Activated T-cell treated with anti-CD3 and anti-CD28 coated beads, Interleukin-2, amount 50 U/mL, for 4 hours (primary cell): ENCODE measurements at regions not wholly inside any gene's neighbourhood (a gene's known extent, or its start where the extent isn't known, plus 50 kb on each side); places are given as distances from the start of the nearest gene placed in this dataset.

Source experiments
- ATAC-seq, 2 donors: fragments of 200-7000 bp; cut with Tn5 transposase; one replicate each; pipeline ENCODE4 v1.10.0; 2021
- DNase-seq: peaks from one replicate; pipeline ENCODE4 v3.0.0-alpha.2; 2020
- H3K27me3 Mint-ChIP-seq: one replicate; pipeline ENCODE4 v1.8.0; 2021; ENCODE audit warnings: low read depth, mixed read lengths
- H3K36me3 Mint-ChIP-seq: one replicate; pipeline ENCODE4 v1.8.0; 2022; ENCODE audit warnings: mixed read lengths; ENCODE audit not compliant: insufficient read depth
- H3K4me1 Mint-ChIP-seq: one replicate; pipeline ENCODE4 v1.8.0; 2021; ENCODE audit warnings: low read depth, mixed read lengths
- H3K4me3 Mint-ChIP-seq: one replicate; pipeline ENCODE4 v1.8.0; 2021; ENCODE audit warnings: mild to moderate bottlenecking, moderate library complexity, mixed read lengths
- H3K9me3 Mint-ChIP-seq: one replicate; pipeline ENCODE4 v1.8.0; 2021; ENCODE audit warnings: mixed read lengths

DNA sequence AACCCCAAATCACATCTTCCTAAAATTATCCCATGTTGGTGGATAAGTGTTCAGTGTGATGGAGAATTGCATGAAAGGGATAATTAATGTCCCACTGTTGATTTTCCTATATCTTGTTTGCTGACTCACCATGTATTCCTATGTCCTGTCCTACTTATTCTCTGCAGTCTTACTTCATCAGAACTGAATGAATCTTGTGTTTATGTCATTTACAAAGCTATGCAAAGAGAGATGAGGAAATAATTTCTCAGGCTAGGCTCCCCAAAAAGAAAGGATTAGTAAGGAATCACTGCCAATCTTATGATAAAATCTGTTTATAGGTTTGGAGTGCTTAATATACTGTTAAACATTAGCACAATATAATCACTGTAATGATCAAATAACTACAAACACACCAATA lies 360.8 kb downstream of the CRPPA start:
- no peak for ATAC-seq
- H3K4me3 Mint-ChIP-seq, result no peak overlapping the region
- no peak for DNase-seq
- no peaks in the 10 kb centered on the region for H3K27me3 Mint-ChIP-seq
- H3K36me3 Mint-ChIP-seq, result no peaks in the 10 kb centered on the region
- H3K9me3 Mint-ChIP-seq, result no peaks in the 10 kb centered on the region
- peaks cover 3% of the 10 kb centered on the region for H3K4me1 Mint-ChIP-seq

DNA sequence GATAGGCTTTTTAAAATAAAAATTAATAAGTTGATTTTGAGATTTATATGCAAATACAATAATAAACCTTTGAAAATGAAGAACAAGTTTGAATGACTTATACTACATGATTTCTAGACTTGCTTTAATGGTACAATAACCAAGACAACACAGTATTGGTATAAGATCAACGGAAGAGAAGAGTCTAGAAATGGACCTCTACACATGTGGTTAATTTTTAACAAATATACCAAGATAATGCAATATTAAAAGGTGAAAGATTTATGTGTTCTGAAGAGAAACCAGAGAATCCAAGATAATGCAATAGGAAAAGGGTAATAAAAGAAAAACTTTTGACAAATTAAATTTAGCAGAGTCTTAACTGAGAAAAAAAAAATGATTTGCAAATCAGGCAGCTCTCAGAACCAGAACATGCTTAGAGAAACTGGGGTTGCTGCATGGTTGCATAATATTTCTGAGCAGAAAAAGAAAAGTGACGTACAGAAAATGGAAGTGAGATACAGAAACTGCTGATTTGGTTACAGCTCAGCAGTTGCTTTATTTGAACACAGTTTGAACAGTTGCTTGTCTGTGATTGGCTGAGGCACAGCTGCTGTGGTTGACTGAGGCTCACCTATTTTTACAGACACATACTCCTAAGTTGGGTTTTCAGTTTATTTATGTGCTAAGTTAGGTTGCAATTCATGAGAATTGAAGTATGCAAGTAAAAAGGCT lies 365.9 kb downstream of the CRPPA start:
- Mint-ChIP-seq H3K4me3 (no peak overlapping the region), H3K9me3 (no peaks in the 10 kb centered on the region), H3K4me1 (no peaks in the 10 kb centered on the region), H3K27me3 (no peaks in the 10 kb centered on the region), H3K36me3 (no peaks in the 10 kb centered on the region)
- DNase-seq (no peak), ATAC-seq (no peak)

GRCh38 chr7:16051561-16052255 lies 365.2 kb upstream of the MEOX2 start:
- no peak overlapping the region for H3K4me3 Mint-ChIP-seq
- H3K4me1 Mint-ChIP-seq, result no peaks in the 10 kb centered on the region
- no peaks in the 10 kb centered on the region for H3K36me3 Mint-ChIP-seq
- no peaks in the 10 kb centered on the region for H3K27me3 Mint-ChIP-seq
- DNase-seq (no peak), ATAC-seq (no peak)
- no peaks in the 10 kb centered on the region for H3K9me3 Mint-ChIP-seq

GRCh38 chr7:16046041-16046440 lies 359.6 kb upstream of the MEOX2 start:
- no peak overlapping the region for H3K4me3 Mint-ChIP-seq
- H3K9me3 Mint-ChIP-seq, result peaks cover 5% of the 10 kb centered on the region
- H3K4me1 Mint-ChIP-seq, result no peaks in the 10 kb centered on the region
- DNase-seq (no peak), ATAC-seq (no peak)
- no peaks in the 10 kb centered on the region for H3K36me3 Mint-ChIP-seq
- H3K27me3 Mint-ChIP-seq, result no peaks in the 10 kb centered on the region

DNA sequence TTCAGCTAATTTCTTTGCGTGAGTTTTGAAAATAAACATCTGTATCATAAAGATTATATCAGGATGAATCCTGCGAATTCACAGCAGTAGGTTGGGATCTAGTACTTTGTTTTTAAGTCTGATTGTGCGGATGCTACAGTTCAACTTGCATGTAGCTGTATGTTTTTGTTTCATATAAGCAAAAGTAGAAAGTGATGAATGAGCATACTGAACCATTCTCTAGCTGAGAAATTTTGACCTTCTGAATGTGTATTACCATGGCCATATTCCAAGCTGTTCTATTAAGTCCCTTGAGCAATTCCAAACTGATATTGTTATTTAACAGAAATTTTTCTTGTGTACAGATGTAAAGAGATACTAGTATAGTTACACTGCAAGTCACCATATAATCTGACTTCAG lies 358.8 kb upstream of the MEOX2 start:
- no peak for DNase-seq
- Mint-ChIP-seq H3K4me3 (no peak overlapping the region), H3K27me3 (no peaks in the 10 kb centered on the region), H3K4me1 (no peaks in the 10 kb centered on the region), H3K36me3 (no peaks in the 10 kb centered on the region), H3K9me3 (peaks cover 5% of the 10 kb centered on the region)
- ATAC-seq, result no peak

GRCh38 chr7:16044645-16045044 lies 358.2 kb upstream of the MEOX2 start:
- no peaks in the 10 kb centered on the region for H3K4me1 Mint-ChIP-seq

DNA sequence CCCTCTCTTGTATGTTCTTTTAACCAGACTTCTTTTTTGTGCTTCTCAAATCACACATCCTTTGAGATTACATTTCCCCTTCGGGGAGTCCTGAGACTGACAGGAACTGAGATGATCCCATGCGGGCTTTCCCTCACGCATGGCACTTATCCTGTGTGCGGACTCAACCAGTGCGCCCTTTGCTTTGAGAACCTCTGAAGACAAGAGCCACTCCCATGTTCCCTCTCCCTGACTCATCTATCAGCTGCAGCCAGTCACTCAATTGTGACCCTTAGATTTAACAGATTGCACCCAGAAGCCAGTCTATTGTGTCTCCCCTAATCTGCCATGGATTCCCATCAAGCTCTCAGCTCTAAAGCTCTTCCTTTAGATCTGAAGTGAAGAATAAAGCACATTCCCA lies 353.9 kb upstream of the MEOX2 start:
- no peaks in the 10 kb centered on the region for H3K27me3 Mint-ChIP-seq
- no peak for ATAC-seq
- H3K4me3 Mint-ChIP-seq, result no peak overlapping the region

More at GRCh38 chr7:16044645-16045044, 358.2 kb upstream of the MEOX2 start:
- no peaks in the 10 kb centered on the region for H3K36me3 Mint-ChIP-seq
- no peak overlapping the region for H3K4me3 Mint-ChIP-seq
- H3K27me3 Mint-ChIP-seq, result no peaks in the 10 kb centered on the region
- DNase-seq (no peak), ATAC-seq (no peak)
- peaks cover 5% of the 10 kb centered on the region for H3K9me3 Mint-ChIP-seq

GRCh38 chr7:16038906-16039305 lies 352.4 kb upstream of the MEOX2 start:
- Mint-ChIP-seq H3K9me3 (peaks cover 9% of the 10 kb centered on the region), H3K4me1 (no peaks in the 10 kb centered on the region), H3K36me3 (no peaks in the 10 kb centered on the region), H3K27me3 (no peaks in the 10 kb centered on the region), H3K4me3 (no peak overlapping the region)
- no peak for ATAC-seq
- no peak for DNase-seq

More for the DNA sequence above, 353.9 kb upstream of the MEOX2 start:
- Mint-ChIP-seq H3K36me3 (no peaks in the 10 kb centered on the region), H3K4me1 (no peaks in the 10 kb centered on the region), H3K9me3 (peaks cover 9% of the 10 kb centered on the region)
- no peak for DNase-seq

DNA sequence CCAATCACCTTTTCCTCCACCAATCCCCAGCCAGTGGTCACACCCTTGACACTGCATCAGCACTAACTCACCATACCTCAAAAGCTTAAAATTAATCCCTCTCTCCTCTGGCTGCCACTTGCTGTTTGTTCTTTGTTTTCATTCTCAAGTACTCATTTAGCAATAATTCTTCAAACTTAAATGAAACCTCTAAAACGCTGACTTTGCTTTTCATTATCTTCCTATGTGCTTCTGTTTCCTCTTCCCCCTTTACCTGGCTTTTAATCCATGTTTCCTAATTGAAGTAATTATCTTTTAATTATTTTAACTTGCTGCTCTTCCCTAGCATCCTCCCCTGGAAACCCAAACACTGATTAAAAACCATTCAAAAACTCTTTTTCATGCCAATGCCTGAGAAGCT lies 348.9 kb upstream of the MEOX2 start:
- DNase-seq, result no peak

DNA sequence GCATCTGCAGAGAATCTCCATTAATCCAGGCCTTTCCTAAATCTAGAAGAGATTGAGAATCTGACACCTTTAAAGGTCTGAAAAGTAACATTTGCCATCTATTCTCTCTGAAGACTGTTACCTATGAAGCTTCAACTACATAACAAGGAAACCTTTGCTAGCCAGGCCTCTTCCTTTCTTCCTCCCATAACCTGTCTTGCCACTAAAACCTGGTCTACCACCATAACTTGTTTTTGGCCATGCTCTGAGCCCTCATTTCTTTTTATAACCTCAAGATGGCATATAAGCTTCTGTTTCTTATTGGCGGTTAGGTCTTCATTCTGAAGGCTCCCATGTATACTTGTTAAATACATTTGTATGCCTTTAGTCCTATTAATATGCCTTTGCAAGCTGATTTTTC lies 348.4 kb upstream of the MEOX2 start:
- DNase-seq (no peak), ATAC-seq (no peak)
- Mint-ChIP-seq H3K9me3 (peaks cover 3% of the 10 kb centered on the region), H3K27me3 (no peaks in the 10 kb centered on the region), H3K4me1 (no peaks in the 10 kb centered on the region), H3K36me3 (no peaks in the 10 kb centered on the region), H3K4me3 (no peak overlapping the region)

More for the DNA sequence above, 348.9 kb upstream of the MEOX2 start:
- H3K4me3 Mint-ChIP-seq, result no peak overlapping the region
- H3K9me3 Mint-ChIP-seq, result peaks cover 3% of the 10 kb centered on the region
- no peaks in the 10 kb centered on the region for H3K4me1 Mint-ChIP-seq
- no peaks in the 10 kb centered on the region for H3K27me3 Mint-ChIP-seq
- H3K36me3 Mint-ChIP-seq, result no peaks in the 10 kb centered on the region
- ATAC-seq, result no peak

DNA sequence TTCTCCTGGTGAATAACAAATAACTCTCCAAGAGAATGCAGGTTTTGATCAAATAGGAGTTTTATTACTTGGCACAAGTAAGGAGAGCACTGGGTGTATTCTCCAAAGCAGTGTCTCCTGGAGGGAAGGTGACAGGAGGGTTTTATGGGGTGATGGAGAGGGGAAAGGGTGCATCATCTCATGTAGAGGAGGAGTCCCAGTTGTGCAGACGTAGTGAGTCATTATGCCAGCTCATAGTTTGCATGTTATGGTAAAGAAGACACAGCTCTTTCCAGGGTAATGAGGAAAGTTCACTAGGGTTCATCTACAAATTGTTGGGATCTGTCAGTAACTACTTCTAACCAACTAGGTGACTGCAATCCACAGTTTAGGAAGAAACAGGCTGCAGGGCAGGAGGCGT lies 347.9 kb upstream of the MEOX2 start:
- Mint-ChIP-seq H3K27me3 (no peaks in the 10 kb centered on the region), H3K9me3 (peaks cover 3% of the 10 kb centered on the region), H3K4me3 (no peak overlapping the region), H3K4me1 (no peaks in the 10 kb centered on the region), H3K36me3 (no peaks in the 10 kb centered on the region)
- no peak for DNase-seq
- no peak for ATAC-seq

GRCh38 chr7:16033233-16033632 lies 346.8 kb upstream of the MEOX2 start:
- no peak overlapping the region for H3K4me3 Mint-ChIP-seq
- ATAC-seq, result no peak

GRCh38 chr7:16028636-16029035 lies 342.2 kb upstream of the MEOX2 start:
- no peak for DNase-seq
- Mint-ChIP-seq H3K9me3 (no peaks in the 10 kb centered on the region), H3K4me3 (no peak overlapping the region), H3K27me3 (no peaks in the 10 kb centered on the region), H3K4me1 (no peaks in the 10 kb centered on the region), H3K36me3 (no peaks in the 10 kb centered on the region)
- no peak for ATAC-seq

More at GRCh38 chr7:16033233-16033632, 346.8 kb upstream of the MEOX2 start:
- Mint-ChIP-seq H3K27me3 (no peaks in the 10 kb centered on the region), H3K36me3 (no peaks in the 10 kb centered on the region), H3K4me1 (no peaks in the 10 kb centered on the region), H3K9me3 (peaks cover 3% of the 10 kb centered on the region)
- no peak for DNase-seq

DNA sequence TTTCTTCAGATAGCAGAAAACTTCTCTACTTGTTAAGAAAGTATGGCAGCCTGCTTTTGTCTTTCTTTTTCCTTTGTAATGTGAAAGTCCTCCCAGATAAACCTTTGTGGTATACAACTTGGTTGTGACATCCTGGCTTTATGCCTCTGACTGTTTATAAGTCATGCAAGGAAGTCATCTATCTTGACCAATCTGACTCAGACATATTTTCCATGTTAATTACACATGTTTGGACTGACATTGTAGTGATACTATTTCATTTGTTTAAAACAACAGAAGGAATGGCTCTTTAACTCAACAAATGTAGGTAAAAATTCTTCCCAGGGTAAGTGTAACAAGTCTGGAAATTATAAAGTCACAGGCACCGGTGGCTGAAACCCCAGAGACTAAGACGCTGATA lies 341.6 kb upstream of the MEOX2 start:
- DNase-seq, result no peak
- Mint-ChIP-seq H3K4me3 (no peak overlapping the region), H3K27me3 (no peaks in the 10 kb centered on the region), H3K36me3 (no peaks in the 10 kb centered on the region), H3K4me1 (no peaks in the 10 kb centered on the region), H3K9me3 (no peaks in the 10 kb centered on the region)
- no peak for ATAC-seq

DNA sequence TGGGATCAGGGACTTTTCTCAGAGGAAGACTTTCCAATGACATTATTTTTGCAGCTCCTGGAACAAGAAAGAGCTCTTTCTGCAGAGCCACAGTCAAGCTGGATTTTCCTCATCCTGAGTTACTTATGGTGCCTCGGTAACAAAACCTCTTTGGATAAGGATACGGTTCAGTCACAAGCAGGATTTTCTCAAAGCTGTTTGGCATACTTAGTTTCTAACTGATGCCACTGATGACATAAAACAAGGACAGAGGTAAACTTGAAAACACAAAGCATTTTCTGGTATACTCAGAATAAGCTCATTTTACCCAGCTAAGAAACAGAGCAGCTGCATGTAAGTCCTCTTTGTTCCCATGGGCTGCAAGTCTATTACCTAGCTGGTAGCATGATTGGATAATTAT lies 340.9 kb upstream of the MEOX2 start:
- no peaks in the 10 kb centered on the region for H3K36me3 Mint-ChIP-seq

More for the DNA sequence above, 340.9 kb upstream of the MEOX2 start:
- Mint-ChIP-seq H3K4me1 (no peaks in the 10 kb centered on the region), H3K27me3 (no peaks in the 10 kb centered on the region), H3K4me3 (no peak overlapping the region), H3K9me3 (no peaks in the 10 kb centered on the region)
- DNase-seq, result no peak
- ATAC-seq, result no peak
